HPDE6-E6E7 (cell line): ENCODE measurements at regions not wholly inside any gene's neighbourhood (a gene's known extent, or its start where the extent isn't known, plus 50 kb on each side); places are given as distances from the start of the nearest gene placed in this dataset.

ENCODE experiments used
- DNase-seq: peaks from one replicate; pipeline ENCODE4 v3.0.0; 2011; ENCODE audit warnings: missing footprints; ENCODE audit errors: extremely low spot score

DNA sequence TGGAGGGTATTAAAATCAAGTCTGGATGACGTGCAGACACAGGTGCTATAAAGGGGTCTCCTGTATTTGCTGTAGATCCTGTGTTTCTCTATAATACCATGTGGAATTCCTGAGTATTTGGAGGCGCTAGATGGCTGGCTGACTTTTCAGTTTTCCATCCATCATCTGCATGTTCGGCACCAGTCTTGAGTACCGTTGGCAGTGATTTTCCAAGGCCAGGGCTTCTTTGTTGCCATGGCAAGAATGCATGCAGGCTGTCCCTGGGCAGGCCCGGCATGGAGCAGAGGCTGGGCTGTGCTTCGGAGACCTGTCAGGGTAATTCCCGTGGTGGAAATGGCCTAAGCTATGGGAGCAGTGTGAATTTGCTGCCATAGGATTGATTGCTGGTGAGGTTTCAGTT lies 405.9 kb upstream of the HS6ST1 start:
- no peak for DNase-seq

DNA sequence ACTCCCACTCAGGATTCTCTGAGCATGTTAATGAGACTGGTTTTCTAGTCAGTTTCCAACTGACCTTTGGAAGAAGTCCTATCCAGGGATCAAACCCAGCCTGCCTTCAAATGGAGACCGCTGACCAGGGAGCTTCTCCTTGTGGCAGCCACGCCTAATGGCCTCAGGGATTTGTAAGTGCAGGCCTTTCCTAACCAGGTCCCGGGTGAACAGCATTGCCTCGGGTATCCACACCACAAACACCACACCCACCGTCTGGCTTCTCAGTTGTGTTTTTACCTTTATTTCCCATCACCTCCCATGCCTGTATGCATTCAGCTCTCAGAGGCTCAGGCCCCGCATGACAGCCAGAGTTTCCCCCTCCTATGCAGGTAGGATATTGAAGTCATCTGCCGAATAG lies 406.3 kb upstream of the HS6ST1 start:
- no peak for DNase-seq

DNA sequence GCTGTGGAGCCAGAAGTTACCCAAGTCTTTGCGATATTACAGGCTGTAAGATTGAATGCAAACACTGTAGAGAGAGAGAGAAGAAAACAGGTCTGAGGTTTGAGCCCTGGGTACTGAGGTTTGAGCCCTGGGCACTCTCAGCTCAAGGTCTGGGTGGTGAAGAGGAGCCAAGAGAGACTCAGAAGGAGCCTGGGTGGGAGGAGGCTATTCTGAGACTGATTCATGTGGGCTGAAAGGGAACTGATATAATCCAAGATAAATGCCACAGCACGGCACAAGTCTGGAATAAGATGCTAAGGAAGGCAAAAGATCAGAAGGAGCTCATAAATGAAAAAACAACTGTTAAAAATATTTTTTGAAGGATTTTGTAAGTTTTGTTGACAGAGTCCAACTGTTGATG lies 407.6 kb upstream of the HS6ST1 start:
- no peak for DNase-seq

DNA sequence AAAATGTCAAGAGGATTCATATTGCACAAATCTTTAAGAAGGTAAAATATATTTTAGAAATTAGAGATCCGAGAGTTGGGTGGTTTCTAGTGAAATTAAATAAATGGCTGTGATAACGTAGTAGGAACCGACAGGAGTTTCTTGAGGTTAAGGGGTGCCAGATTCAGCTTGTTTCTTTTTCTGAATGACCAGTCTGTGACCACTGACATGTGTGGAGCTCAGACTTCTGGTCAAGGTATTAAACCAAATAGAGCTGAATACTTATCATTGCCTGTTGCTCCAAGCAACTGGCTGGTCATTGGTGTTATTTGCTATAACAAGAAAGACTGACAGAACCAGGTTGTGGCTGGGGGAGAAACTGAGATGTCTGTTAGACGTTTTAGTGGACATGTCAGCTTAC lies 408.2 kb upstream of the HS6ST1 start:
- no peak for DNase-seq

DNA sequence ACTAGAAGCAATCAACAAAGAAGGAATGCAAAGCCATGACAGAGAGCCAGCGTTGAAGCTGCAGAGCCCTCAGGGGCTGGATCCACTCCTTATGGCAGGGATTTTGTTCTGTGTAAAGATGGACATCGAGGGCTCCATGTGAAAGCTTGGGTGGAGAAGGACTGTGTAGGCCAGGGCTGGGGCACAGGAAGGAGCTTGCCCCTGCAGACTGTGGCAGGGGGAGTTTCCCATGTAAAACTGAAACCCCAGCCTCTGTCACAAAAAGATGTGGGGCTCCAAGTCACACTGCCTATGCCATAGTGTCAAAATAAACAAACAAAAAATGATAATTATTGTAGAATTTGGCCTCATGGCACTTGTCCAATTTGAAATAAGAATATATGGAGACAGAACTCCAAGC lies 408.7 kb upstream of the HS6ST1 start:
- DNase-seq: no peak

DNA sequence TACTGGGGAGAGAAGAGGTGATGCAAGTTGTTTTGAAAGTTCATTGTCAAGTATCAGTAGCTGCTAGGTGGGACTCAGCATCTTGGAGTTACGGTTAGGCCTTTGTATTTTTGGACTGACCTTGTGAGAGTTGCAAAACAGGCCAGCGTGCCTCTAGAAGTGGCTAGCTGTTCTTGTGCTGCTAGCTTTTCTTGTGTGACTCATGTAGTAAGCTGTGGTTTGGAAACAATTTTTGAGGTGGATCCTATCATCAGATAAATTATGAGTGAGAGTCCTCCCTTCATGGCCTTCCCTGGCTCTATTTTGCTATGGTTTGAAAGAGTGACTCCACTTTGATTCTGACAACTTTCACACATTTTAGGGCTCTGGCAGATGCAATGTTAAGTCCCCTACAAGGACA lies 409.2 kb upstream of the HS6ST1 start:
- DNase-seq: no peak

DNA sequence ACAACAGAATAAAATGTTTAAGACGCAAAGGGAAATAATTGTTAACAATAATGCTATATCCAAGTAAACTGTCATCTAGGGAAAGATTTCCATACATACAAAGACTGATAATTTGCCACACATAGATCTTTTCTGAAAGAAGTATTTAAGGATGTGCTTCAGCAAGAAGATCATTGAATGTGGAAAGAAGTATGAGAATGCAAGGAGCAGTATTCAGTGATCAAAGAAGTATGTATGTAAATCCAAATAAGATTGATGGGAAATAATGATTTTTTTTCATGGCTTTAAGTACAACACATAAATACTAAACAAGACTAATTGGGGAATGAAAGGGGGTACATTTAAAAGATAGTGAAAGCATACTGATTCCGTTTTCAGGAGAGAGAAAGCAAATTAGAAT lies 410.4 kb upstream of the HS6ST1 start:
- no peak for DNase-seq

DNA sequence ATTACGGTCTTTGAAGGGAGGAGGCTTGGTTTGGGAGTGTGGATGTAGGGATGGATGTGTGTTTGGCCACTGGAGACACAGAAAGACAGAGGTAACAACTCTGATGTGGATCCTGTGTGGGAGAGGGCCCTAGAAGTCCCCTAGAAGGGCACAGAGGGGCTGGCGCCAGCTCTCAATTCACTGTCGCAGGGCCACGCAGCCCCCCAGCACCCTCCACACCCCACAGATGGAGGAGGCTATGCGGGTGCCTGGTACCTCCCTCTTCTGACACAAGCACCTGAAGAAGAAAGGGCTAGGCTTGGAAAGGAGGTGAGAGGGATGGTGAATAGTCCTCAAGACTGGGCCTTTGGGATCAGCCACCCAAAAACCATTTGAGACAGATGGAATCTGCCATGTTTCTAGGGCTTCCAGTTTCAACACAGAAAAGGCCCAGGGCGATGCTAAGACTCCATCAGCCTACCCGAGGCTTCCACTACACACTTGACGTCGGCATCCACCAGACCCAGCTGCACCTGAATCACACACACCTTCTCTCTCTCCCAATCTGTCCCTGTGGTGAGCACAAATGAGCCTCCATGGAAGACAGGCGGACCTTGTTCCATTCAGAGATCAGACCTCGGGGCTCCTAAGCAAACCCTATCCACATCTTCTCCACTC lies 413.5 kb upstream of the HS6ST1 start:
- DNase-seq: no peak

DNA sequence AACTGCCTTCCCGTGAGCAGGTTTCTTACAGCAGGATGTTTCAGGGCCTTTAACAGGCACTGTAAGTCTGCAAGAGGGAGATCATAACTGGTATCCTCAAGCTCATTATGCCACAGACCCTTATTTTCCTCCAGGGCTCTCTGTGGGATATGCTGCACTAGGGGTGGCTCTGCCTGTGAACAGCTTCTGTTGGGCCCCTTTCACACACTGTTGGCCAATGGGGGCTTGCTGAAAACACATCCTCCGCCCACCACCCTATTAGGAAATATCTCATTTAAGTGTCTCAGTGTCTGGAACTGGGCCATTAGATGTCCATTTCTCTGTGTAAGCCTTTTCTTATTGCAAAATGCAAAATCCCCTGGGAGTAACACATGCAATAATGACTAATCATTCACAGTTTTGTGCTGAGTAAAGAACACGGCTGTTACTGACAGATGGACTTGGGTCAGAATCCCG lies 414.3 kb upstream of the HS6ST1 start:
- DNase-seq: no peak

DNA sequence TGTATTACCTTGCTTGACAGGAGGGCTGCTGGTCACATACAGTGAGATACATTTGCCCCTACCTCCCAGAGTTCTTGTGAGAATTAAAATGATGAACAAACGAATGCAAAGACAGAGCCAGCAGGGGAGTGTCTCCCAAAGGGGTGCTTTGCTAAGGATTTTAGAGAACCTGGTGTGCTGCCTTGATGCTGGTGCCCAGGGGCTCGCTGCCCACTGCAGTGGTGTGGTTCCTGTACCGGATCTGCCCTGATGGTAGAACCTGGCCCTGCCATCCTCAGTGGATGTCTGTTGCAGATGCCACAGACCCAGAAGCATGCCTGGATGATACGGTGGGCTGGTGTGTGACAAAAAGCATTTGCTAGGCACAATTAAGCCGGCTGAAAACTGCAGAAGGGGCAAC lies 414.8 kb upstream of the HS6ST1 start:
- DNase-seq: no peak

DNA sequence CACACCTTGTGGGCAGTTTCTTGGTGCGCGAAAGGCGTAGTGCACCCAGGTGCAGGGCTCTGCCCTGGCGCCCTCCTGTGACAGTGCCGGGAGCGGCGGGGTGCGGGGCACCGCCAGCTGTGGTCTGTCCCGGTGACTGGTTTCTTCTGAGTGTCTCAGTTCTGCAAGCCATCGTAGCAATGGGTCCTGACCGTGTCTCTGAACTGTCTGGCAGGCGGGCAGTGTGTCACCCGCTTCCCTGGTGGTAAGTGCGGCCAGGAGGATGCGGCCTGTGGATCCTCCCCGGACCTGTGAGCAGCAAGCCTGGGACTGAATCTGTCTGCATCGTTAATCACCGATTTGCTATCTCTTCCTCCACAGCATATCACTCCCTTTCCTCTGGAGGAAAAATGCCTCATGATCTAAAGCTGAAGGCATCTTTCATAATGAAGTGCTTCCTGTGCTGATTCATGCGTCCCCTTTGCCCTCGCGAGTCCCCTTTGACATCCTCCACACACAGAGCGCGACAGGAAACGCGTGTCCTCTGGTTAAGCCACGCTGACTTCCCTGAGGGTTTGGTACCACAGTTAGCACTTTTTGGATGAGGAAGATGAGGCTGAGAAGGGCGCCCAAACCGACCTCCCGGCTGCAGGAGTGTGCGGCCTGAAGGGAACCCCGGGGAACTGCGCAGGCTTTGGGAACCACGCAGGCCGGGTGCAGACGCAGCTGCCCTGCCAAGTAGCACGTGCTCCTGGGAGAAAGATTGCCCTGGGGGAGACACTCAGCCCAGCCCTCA lies 416.0 kb upstream of the HS6ST1 start:
- DNase-seq: no peak

DNA sequence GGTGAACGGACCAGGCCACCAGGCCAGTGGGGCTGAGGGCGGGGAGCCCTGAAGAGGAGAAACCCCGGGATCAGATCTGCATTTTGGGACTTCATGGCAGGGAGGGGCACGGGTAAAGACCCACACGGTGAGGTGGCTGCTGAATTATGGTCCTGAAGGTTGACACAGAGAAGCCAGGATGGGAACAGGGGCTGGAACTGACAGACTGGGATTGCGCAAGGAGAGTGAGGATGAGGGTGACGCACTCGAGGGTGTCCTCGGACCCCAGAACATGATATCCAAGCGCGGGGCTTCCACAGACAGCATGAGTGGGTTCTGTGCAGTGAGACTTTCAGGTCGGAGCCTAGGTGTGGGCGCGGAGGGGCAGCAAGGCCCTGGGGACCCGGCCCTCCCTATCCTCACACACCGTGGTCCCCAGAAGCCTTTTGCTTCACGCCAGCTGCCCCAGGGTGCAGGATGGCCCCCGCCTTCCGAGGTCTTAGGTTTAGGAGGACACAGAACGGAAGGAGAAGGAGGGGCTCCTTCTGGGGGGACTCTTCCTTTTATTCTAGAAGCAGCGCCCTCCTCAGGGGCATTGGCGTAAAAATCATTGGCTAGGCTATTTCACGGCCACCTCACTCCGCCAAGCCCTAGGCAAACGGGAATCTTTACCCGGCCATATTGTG lies 416.8 kb upstream of the HS6ST1 start:
- no peak for DNase-seq

DNA sequence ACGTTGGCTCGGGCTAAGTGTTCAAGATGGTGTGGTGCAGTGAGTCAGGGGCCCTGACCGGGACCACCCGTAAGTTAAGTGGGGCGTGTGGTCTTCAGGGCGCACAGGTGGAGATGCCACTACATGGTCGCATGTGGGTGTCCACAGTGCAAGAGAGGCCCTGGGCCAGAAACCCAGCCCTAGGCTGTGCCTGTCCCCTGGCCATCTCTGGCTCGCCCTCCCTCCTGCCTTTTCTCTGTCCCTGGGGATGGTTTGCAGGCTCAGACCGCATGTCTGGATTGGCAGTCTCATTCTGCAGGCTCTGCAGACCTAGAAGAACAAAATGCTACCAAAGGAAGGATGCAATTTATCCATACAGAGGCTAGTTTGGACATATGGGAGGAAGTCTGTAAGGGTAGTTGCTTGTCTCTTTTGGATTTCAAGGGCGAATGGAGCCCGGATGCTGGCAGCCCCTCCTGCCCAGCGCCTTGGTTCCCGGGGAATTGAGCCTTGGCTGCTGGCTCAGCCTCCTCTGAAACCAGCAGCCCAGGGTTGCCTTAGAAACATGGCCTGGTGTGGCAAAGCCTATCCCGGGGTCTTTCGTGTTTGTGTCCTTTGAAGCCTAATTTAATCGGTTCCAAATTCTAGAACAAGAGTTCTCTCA lies 417.5 kb upstream of the HS6ST1 start:
- no peak for DNase-seq

DNA sequence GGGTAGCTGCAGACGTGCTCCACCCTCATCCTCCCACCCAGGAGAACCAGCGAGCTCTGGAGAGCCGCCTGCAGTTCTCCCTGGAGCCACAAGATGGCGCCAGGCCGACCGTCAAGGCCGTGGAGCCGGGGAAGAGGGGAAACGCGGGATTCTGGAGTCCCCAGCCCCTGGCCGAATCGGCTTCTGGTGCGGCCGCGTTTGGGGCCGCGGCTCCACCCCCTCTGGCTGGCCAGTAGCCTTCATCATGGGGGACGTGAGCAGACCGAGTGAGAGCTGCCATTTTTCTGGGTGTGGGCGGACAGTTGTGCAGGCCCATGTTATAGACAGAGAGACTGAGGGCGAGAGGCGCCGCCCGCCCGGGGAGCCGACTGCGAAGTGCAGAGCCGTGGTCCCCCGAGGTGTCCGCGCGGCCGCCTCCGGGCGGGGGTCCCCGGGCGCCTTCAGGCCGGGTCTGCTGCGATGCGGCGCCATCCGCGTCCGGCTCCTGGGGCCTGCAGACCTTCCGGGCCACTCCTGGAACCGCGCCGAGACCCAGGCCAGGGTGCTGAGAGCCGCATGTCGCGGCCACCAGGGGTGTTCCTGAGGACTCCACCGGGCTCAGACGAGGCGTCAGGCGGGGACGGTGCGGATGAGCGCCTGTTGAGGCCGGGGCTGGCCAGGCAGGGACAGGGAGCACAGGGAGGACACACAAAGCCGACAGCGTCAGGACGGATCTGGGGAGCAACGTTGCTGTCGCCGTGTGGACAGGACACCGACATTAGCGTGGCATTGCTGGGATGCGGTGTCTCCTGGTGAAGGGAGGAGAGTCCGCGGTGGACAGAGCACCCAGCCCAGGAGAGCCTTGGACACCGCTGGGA lies 418.2 kb upstream of the HS6ST1 start:
- peak; percentile 60 for DNase-seq

DNA sequence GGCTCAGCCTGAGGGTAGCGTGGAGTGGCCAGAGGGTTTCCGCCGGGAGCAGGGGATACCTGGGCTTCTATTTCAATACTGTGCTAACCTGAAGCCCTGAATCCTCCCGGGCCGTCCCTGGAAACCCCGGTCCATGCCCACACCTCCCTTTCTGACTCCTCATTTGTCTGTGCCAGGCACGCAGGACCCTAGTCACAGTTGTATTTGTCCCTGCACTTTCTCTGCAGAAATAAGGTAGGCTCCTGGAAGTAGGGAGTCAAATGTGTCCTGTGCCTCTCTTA lies 418.8 kb upstream of the HS6ST1 start:
- DNase-seq: no peak

DNA sequence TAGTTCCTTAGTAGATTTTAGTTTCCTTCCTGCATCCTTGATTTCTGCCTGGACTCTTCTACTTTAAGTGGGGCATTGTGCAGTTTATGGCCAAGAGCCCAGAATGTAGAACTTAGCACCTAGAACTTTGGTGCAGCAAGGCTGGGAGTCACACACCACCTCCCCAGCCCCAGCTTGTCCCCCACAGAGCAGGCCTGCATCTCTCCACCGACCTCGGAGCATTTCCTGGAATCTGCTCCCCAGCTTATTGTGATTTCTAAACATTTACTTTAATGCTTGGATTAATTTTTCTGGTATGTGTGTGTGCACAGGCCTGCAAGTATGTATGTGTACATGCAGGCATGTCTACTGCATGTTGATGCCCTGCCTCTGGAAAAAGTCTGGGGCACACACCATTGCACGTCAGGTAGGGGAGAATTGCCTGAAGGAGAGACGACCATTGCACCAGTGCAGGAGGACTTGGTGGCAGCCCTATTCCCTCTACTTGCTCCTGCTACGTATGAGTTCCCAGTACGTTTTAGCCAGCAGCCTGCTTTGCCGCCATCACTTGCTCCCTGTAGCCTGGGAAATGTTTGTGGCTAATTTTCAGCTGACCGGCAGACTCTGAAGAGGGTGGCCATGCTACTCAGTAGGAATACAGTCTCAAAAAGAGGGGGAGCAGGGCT lies 419.9 kb upstream of the HS6ST1 start:
- no peak for DNase-seq

DNA sequence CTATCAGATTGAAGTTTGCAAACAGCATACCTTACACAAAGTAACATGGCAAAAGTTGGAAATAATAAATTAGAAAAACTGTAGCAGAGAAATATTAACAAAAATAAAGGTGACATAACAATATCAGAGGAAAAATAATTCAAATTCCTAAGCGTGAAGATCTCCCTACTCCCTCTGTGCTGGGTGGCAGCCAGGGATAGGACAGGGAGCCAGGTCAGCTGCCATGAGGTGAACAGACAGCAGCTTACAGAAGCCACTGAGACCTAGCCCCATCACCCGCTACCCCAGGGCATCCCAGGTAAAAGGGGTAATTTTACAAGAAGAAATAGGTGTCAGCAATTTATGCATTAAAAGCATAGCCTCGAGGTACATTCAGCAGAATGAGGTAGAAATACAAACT lies 423.8 kb upstream of the HS6ST1 start:
- no peak for DNase-seq

DNA sequence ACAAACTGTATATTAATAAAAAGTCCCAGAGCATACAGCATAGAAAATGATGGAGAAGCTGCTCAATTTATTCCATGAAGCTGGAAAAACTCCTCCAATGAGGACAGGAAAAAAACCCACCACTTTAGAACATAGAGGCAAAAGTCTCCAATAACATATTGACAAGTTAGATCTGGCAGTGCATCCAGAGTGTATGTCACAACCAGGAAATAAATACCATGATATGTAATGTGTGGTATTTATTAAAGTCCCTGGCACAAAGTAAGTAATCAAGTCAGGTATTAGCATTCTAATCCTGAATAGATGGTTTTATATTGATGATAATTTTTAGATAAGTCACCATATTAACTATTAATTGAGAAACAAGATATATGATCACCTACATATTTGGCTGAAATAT lies 427.3 kb upstream of the HS6ST1 start:
- no peak for DNase-seq

DNA sequence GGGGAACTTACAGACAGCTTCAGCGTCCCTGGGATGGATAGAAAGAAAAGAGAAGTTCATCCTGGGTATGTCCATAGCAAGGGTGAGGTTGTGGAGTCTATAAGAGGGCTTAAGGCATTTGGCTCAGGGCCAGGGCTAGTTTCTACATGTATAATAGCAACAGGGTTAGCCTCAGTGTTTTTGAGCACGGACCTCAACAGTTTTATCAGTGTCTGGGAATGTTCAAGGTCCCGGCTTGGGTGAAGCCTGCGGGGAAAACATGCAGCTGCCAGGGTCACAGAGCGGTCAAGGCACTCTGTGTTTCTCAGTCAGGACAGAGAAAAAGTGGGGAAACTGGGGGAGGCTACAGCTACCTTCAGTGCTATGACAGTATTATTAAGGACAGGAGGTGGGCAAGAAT lies 427.7 kb upstream of the HS6ST1 start:
- DNase-seq: no peak

DNA sequence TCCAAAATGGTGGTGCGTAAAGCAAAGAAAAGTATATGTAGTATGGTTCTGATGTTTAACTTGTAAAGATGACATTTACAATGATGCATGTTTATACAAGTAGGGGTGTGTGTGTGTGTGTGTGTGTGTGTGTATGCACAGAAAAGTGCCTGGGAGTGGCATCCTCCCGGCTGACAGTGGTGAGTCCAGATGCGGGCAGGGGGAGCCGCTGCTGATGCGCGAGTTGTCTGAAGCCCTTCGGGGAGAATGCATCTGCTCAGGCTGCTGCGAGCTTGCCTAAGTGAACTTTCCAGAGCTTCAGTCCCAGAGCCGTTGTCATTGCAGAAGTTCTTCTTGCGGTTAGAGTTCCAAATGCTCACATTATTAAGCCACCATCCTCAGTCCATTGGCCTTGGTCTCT lies 429.7 kb upstream of the HS6ST1 start:
- DNase-seq: no peak

DNA sequence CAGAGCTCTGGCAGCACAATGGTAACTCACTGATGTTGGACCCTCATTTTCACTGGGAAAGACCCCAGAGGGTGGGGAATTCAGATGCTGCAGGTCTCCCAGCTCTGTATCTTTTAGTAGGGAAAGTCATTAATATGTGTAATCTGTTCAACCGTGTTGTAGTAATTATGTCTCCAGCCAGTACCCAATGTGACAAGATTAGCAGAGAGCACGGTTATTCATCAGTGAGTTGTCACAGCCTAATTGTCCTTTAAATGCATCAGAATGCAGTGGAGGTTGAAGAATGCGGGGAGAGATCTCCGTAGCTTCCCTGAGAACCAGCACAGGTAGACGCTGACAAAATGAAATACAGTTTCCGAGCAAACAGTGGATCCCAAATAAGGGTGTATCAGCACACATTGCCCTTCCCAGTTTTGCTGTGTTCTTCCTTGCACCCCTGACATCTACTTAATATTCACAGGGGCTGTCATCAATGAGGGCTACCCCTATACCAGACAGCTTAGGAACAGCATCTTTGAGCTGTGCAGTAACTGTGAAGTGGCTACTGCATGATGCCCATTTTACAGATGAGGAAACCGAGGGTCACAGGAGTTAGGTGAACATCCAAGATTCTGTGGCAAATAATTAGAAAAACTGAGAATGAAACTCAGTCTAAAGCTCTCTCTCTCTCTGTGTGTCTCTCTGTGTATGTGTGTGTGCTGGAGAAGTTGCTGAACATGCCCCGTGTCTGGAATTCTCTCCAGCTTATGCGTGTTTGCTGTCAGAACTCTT lies 430.4 kb upstream of the HS6ST1 start:
- no peak for DNase-seq
